Aorta (tissue), 5 donors: ENCODE measurements at regions not wholly inside any gene's neighbourhood (a gene's known extent, or its start where the extent isn't known, plus 50 kb on each side); places are given as distances from the start of the nearest gene placed in this dataset.

ENCODE experiments used
- ATAC-seq: fragments of 200-7000 bp; cut with Tn5 transposase; one replicate; pipeline ENCODE4 v1.9.1; 2022; ENCODE audit warnings: moderate library complexity; ENCODE audit not compliant: low FRiP score
- DNase-seq, 2 donors: peaks; one replicate each; pipeline ENCODE4 v3.0.0-alpha.2; 2020
- H3K27ac ChIP-seq, 2 donors: one replicate each; pipeline ENCODE4 v1.5.1; 2013; ENCODE audit warnings: low read length in 2 of 2, mild to moderate bottlenecking in 2 of 2, moderate library complexity in 2 of 2, control low read depth in 1 of 2, inconsistent platforms in 1 of 2, low read depth in 1 of 2
- H3K27me3 ChIP-seq, 2 donors: one replicate each; pipeline ENCODE4 v1.6.1; 2013; ENCODE audit warnings: control low read depth in 1 of 2, low read length in 1 of 2, mild to moderate bottlenecking in 1 of 2, moderate library complexity in 1 of 2; ENCODE audit not compliant: insufficient read depth in 2 of 2, control insufficient read depth in 1 of 2
- H3K36me3 ChIP-seq, 2 donors: one replicate each; pipeline ENCODE4 v1.6.1; 2013; ENCODE audit warnings: control low read depth in 1 of 2, low read length in 1 of 2, mild to moderate bottlenecking in 1 of 2; ENCODE audit not compliant: insufficient read depth in 2 of 2, control insufficient read depth in 1 of 2
- H3K4me1 ChIP-seq, 2 donors: one replicate each; pipeline ENCODE4 v1.6.1; 2013; ENCODE audit warnings: low read length in 2 of 2, control low read depth in 1 of 2, mild to moderate bottlenecking in 1 of 2, moderate library complexity in 1 of 2; ENCODE audit not compliant: insufficient read depth in 2 of 2, control insufficient read depth in 1 of 2
- H3K4me3 ChIP-seq, 2 donors: one replicate each; pipeline ENCODE4 v1.5.1; 2013; ENCODE audit warnings: low read length in 2 of 2, control low read depth in 1 of 2, mild to moderate bottlenecking in 1 of 2
- H3K9me3 ChIP-seq: one replicate; pipeline ENCODE4 v1.6.1; 2013; ENCODE audit warnings: mild to moderate bottlenecking, low read length; ENCODE audit not compliant: control insufficient read depth
- WGBS, 2 donors: extraction: QIAGEN DNeasy Blood & Tissue Kit; methylation state at CpG; one replicate each; pipeline ENCODE4 v1.1.7; 2013; 5-methylcytosine and 5-hydroxymethylcytosine counted together
- intact Hi-C, 2 donors: fragments of 100-400 bp; cut with DNase I; formaldehyde crosslinking; loops; one replicate each; pipeline versions ENCODE4 v1.14.2 to v1.15.0; 2022
- donor health status: healthy with polysubstance abuse.
- donor health status: Bipolar disorder and iron deficiency.
- donor health status: DM: no; HTN: no; CAD: no.
- donor health status: DM: no; HTN: no; CAD: no.
- donor health status: DM: yes; HTN: yes; CAD: no.

DNA sequence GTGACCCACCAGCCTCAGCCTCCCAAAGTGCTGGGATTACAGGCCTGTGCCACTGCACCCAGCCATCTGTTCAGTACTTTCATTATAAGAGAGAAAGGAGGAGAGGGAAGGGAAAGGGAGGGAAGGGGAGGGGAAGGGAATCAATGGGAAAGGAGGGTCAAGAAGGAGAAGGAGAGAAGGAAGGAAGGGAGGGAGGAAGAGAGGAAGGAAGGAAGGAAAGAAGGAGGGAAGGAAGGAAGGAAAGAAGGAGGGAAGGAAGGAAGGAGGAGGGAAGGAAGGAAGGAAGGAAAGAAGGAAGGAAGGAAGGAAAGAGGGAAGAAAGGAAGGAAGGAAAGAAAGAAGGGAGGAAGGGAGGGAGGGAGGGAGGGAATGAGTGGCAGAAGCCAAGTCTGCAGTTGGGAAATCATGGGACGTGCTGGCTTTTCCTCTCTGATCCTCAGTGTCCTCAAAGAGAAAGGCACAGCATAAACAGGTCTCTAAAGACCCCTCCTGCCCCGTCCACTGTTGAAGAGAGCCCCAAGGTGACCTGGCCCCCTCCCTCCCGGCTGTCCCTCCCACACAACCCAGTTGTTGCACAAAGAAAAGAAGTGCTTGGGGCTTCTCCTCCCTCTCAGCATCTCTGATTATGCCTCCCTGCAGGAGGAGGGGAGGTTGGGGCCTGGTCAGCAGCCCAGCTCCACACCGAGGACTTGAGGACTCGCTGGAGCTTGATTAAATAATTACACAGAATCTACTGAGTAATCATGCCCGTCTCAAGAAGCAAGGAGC, 69.1 kb upstream of the TOP1 start:
- Histone ChIP-seq H3K36me3 (no peaks in the 10 kb centered on the region), H3K9me3 (no peaks in the 10 kb centered on the region), H3K4me3 (no peak overlapping the region), H3K27me3 (no peaks in the 10 kb centered on the region), H3K27ac (no peak overlapping the region), H3K4me1 (no peaks in the 10 kb centered on the region)
- intact Hi-C loops: loop anchor here (5.0 kb wide), 2 partner anchors 217 to 1692 kb away; no protein-coding TSS in a partner anchor
- no peak for ATAC-seq
- WGBS, 2 donors: 83 to 86% methylated on average over 6 of the region's 6 CpGs
- DNase-seq: no peak

DNA sequence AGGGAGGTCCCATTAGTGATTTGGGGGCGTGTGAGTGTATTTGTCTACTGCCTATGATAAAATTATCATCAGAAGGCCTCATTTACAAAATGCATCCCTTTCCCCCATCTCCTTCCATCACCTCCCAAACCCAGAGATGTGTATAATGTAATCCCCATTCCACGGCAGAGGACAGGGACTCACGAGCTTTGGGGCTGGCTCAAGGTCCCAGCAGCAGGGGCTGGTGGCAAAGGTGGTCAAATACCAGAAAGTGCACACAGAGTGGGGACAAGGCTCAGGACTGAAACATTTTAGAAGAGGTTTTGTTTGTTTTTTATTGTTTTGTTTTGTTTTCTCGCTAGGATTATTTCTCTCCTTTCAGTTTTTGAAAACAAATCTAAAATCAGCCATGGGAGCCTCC, 68.5 kb upstream of the TOP1 start:
- Histone ChIP-seq H3K4me3 (no peak overlapping the region), H3K9me3 (no peaks in the 10 kb centered on the region), H3K27ac (no peak overlapping the region), H3K27me3 (no peaks in the 10 kb centered on the region), H3K4me1 (no peaks in the 10 kb centered on the region), H3K36me3 (no peaks in the 10 kb centered on the region)
- ATAC-seq (no peak), DNase-seq (no peak)
- WGBS, 2 donors: 92 to 94% methylated on average over 4 of the region's 4 CpGs
- intact Hi-C loops: loop anchor here (5.0 kb wide), 2 partner anchors 218 to 1693 kb away; no protein-coding TSS in a partner anchor

DNA sequence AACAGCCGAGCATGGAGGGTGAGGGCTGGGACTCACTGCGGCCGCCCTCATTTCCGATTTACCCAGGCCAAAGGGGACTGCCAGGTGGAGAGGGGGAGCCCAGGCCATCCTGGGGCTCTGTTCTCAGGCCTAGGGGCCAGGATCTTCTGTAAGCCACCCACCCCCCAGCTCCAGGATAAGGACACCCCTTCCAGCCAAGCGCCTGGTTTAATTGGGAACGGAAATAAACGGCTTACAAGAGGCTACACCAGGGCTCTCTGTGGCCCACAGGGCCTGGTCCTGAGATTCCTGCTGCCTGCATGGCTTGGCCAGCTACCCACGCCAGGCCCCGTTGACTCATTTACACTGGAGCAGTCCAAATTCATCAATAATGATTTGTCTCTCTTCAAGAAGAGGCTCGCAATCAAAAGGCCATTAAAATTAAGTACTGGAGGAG, 68.1 kb upstream of the TOP1 start:
- Histone ChIP-seq H3K9me3 (no peaks in the 10 kb centered on the region), H3K27ac (no peak overlapping the region), H3K4me1 (no peaks in the 10 kb centered on the region), H3K27me3 (no peaks in the 10 kb centered on the region), H3K4me3 (no peak overlapping the region), H3K36me3 (no peaks in the 10 kb centered on the region)
- intact Hi-C loops: loop anchor here (5.0 kb wide), 2 partner anchors 218 to 1693 kb away; no protein-coding TSS in a partner anchor
- DNase-seq (no peak), ATAC-seq (no peak)
- 84 to 92% methylated on average over 10 of the region's 10 CpGs for WGBS, 2 donors

DNA sequence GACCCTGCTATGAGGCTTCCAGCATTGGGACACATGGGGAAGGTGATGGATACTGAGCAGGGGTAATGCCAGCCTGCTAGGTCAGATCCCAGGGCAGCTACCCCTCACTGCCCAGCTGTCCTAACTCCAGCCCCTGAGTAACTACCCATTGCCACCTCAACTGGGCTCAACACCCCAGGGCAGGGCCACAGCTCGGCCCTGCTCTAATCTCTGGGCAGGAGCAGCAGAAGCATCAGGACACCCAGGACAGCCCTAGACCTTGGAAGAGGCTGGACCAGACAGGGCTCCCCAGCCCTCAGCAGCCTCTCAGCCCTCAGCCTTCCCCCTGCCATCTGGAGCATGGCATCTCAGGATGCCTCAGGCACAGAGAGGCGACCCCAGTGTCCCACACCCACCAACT, 67.4 kb upstream of the TOP1 start:
- ATAC-seq (no peak), DNase-seq (no peak)
- Histone ChIP-seq H3K36me3 (no peaks in the 10 kb centered on the region), H3K9me3 (no peaks in the 10 kb centered on the region), H3K27ac (no peak overlapping the region), H3K4me1 (no peaks in the 10 kb centered on the region), H3K4me3 (no peak overlapping the region), H3K27me3 (no peaks in the 10 kb centered on the region)
- intact Hi-C loops: loop anchor here (5.0 kb wide), 2 partner anchors 219 to 1694 kb away; no protein-coding TSS in a partner anchor
- 91 to 93% methylated on average over 2 of the region's 2 CpGs for WGBS, 2 donors

DNA sequence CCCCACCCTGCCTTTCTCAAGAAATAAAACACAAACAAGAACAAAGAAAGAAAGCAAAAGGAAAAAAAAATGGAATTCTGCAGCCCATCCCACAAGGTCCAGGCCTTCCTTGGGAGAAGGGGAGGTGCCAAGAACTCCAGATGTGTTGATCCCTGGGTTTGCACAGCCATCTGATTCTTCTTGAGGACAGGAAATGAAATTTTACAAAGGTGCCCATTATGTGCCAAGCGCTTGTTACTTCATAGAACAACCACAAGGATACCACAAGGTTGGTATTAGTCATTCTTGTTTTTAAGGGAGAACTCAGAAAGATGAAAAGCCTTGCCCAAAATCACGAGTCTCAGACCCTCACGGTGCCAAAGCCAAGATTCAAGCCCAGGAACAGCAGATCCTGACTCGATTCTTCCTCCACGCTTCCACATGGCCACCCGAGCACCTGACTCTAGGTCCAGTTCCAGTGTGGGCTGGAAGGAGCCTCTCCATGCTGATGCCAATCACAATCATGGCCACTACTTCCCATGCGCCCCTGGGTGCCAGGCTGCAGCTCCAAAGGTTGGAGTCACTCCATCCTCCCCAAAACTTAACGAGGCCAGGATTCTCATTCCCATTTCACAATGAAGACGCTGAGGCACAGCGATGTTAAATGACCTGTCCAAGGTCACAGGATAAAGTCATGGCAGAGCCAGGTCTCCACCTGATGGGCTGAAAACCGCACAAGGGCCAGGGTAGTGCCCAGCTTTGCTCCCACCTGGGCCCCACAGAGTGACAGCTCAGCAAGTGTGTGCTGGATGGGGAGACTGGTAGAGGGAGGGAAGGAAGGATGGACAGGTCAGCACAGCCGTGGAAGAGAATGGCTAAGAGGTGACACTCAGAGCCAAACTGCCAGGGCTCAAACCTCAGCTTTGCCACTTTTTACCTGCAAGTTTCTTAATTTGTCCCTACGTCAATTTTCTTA, 66.7 kb upstream of the TOP1 start:
- Histone ChIP-seq H3K27me3 (no peaks in the 10 kb centered on the region), H3K27ac (no peak overlapping the region), H3K4me1 (no peaks in the 10 kb centered on the region), H3K36me3 (no peaks in the 10 kb centered on the region), H3K4me3 (no peak overlapping the region), H3K9me3 (no peaks in the 10 kb centered on the region)
- DNase-seq (no peak), ATAC-seq (no peak)
- WGBS, 2 donors: 88 to 91% methylated on average over 13 of the region's 13 CpGs
- intact Hi-C loops: loop anchor here (5.0 kb wide), 2 partner anchors 220 to 1695 kb away; no protein-coding TSS in a partner anchor

DNA sequence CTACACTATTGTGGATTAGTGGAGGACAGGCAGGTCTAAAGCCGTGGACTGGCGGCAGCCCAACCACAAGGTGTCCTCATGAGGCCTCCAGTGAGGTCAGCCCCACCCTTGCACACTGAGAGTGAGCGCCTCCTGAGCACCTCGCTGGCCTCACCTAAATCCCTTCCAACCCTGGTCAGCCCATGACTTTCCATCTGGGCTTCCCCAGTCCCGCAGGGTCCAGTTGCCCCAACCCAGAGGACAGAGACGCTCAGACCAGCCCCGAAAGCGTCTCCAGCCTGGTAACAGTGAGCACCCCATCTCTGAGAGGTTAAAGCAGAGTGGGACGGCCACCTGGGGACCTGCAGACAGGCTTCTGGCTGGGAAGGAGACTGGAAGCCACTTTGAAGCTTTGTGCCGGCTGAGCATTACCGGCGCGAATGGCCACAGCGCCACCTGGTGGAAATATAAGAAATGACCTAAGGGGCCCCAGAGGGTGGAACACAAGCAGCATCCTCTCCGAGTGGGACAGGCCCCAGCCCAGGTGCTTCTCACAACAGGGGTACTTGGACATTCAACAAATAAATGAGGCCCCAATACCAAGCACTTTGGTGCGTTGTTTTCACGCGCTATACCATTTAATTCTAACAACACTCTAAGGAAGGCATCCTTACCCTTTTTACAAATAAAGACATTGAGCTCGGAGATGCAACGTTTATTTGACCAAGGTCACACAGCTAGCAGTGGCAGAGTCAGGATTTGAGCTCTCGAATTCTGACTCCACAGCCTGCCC, 65.7 kb upstream of the TOP1 start:
- ATAC-seq (peak; percentile 79), DNase-seq (peak; percentile 77 to 87)
- Histone ChIP-seq H3K27ac (no peak overlapping the region), H3K4me3 (no peak overlapping the region), H3K36me3 (no peaks in the 10 kb centered on the region), H3K9me3 (no peaks in the 10 kb centered on the region), H3K27me3 (no peaks in the 10 kb centered on the region), H3K4me1 (no peaks in the 10 kb centered on the region)
- intact Hi-C loops: loop anchor here (5.0 kb wide), 2 partner anchors 221 to 1696 kb away; no protein-coding TSS in a partner anchor
- 27 to 30% methylated on average over 21 of the region's 21 CpGs for WGBS, 2 donors

DNA sequence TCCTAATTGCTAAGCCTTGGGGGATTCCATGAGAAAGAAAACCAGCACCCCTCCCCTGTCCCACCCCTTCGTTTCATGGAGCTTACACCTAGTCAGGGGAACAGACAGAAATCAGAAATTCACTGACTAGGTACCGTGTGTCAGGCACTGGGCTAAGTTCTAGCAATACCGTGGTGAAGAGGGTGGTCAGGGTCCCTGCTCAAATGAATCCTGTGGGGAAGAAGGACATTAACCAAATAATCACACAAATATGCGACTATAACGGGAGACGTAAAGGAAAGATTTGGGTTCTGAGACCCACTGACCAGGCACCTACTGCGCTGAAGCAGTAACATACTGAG, 65.1 kb upstream of the TOP1 start:
- DNase-seq: no peak
- 81 to 83% methylated on average over 7 of the region's 7 CpGs for WGBS, 2 donors
- no peak overlapping the region for H3K4me3 ChIP-seq
- no peaks in the 10 kb centered on the region for H3K9me3 ChIP-seq
- no peaks in the 10 kb centered on the region for H3K4me1 ChIP-seq
- no peak for ATAC-seq
- no peaks in the 10 kb centered on the region for H3K36me3 ChIP-seq
- no peaks in the 10 kb centered on the region for H3K27me3 ChIP-seq
- intact Hi-C loops: loop anchor here (5.0 kb wide), 2 partner anchors 221 to 1696 kb away; no protein-coding TSS in a partner anchor
- H3K27ac ChIP-seq: no peak overlapping the region

DNA sequence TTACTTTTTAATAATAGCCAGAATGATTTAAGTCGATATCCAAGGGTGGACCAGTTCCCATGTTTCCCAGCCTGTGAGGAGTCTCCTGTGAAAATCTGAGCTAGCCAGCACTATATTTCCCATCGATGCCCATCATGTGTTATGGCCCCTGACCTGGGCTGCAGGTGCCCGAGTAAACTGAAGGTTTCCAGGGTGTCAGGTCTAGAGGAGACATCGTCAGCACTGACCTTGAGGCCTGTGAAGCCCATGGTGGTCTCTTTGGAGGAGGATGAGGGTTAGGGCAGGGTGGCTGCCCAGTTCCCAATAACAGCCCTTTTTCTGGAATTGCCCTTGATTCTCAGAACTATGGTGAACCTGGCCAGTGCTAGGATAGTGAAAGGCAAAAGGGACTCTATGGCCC, 63.0 kb upstream of the TOP1 start:
- no peak for ATAC-seq
- no peaks in the 10 kb centered on the region for H3K27me3 ChIP-seq
- no peaks in the 10 kb centered on the region for H3K4me1 ChIP-seq
- no peak for DNase-seq
- intact Hi-C loops: loop anchor here in 1 of 2 donors (5.0 kb wide), 1 partner anchor 132 kb away; no protein-coding TSS in a partner anchor
- no peak overlapping the region for H3K27ac ChIP-seq
- no peaks in the 10 kb centered on the region for H3K36me3 ChIP-seq
- H3K9me3 ChIP-seq: no peaks in the 10 kb centered on the region
- H3K4me3 ChIP-seq: no peak overlapping the region
- 89 to 90% methylated on average over 4 of the region's 4 CpGs for WGBS, 2 donors
